WTC11 (cell line): ENCODE measurements at regions not wholly inside any gene's neighbourhood (a gene's known extent, or its start where the extent isn't known, plus 50 kb on each side); places are given as distances from the start of the nearest gene placed in this dataset.

Experiments
- ATAC-seq: fragments of 200-7000 bp; cut with Tn5 transposase; 2 replicates; pipeline ENCODE4 v1.10.0; 2021; ENCODE audit warnings: mild to moderate bottlenecking, moderate library complexity
- CTCF ChIA-PET: fragments of 300-600 bp; sonication (Branson Sonifier 250); formaldehyde crosslinking; loops from one replicate; lab custom pipeline; 2021; ENCODE audit warnings: antibody characterized with exemption; lab: Charles Lee
- POLR2A ChIA-PET: fragments of 350-600 bp; sonication (Branson Sonifier 250); formaldehyde crosslinking; loops from one replicate; lab custom pipeline; 2021; ENCODE audit warnings: antibody characterized with exemption; lab: Charles Lee
- DNase-seq: peaks from one replicate; pipeline ENCODE4 v3.0.0; 2021; ENCODE audit warnings: low spot score
- H3K27ac Mint-ChIP-seq: 2 replicates; pipeline ENCODE4 v1.8.0; 2021; ENCODE audit warnings: mixed read lengths
- H3K27me3 Mint-ChIP-seq: 2 replicates; pipeline ENCODE4 v1.8.0; 2021; ENCODE audit warnings: low read depth, mild to moderate bottlenecking, moderate library complexity, mixed read lengths
- H3K36me3 Mint-ChIP-seq: 2 replicates; pipeline ENCODE4 v1.8.0; 2021; ENCODE audit warnings: mixed read lengths
- H3K4me1 Mint-ChIP-seq: 2 replicates; pipeline ENCODE4 v1.8.0; 2022; ENCODE audit warnings: mixed read lengths
- H3K4me3 Mint-ChIP-seq: 2 replicates; pipeline ENCODE4 v1.8.0; 2021; ENCODE audit warnings: mild to moderate bottlenecking, moderate library complexity, mixed read lengths
- H3K9me3 Mint-ChIP-seq: 2 replicates; pipeline ENCODE4 v1.8.0; 2021; ENCODE audit warnings: mixed read lengths
- ATF2 ChIP-seq: sonication (generic); formaldehyde crosslinking; IDR thresholded peaks from 2 replicates; pipeline ENCODE4 v1.8.1; 2022; ENCODE audit warnings: low read depth, missing genetic modification reagents, borderline replicate concordance
- ATF3 ChIP-seq: sonication (generic); formaldehyde crosslinking; conservative IDR thresholded peaks from 2 replicates; pipeline ENCODE4 v1.8.1; 2022; ENCODE audit warnings: mild to moderate bottlenecking, missing genetic modification reagents
- CTCF ChIP-seq: fragments of 200-600 bp; IDR thresholded peaks from 2 replicates; pipeline ENCODE4 v1.8.0; 2022; ENCODE audit warnings: antibody characterized with exemption
- ETV6 ChIP-seq: sonication (generic); formaldehyde crosslinking; IDR thresholded peaks from 2 replicates; pipeline ENCODE4 v1.8.1; 2022; ENCODE audit warnings: mild to moderate bottlenecking, missing genetic modification reagents
- FOXP1 ChIP-seq: sonication (generic); formaldehyde crosslinking; IDR thresholded peaks from 2 replicates; pipeline ENCODE4 v1.8.0; 2022; ENCODE audit warnings: missing genetic modification reagents, mild to moderate bottlenecking, moderate library complexity, borderline replicate concordance
- IRF2 ChIP-seq: sonication (generic); formaldehyde crosslinking; IDR thresholded peaks from 2 replicates; pipeline ENCODE4 v1.8.0; 2022; ENCODE audit warnings: low read depth, missing genetic modification reagents, borderline replicate concordance
- MXD4 ChIP-seq: fragments of 250-450 bp; sonication (Bioruptor Pico); IDR thresholded peaks from 2 replicates; pipeline ENCODE4 v1.8.0; 2021; ENCODE audit warnings: mild to moderate bottlenecking, moderate library complexity, borderline replicate concordance
- NFYB ChIP-seq: sonication (generic); formaldehyde crosslinking; conservative IDR thresholded peaks from 2 replicates; pipeline ENCODE4 v1.8.0; 2022; ENCODE audit warnings: low read depth, missing genetic modification reagents
- NR2C2 ChIP-seq: sonication (generic); formaldehyde crosslinking; IDR thresholded peaks from 2 replicates; pipeline ENCODE4 v1.8.0; 2022; ENCODE audit warnings: mild to moderate bottlenecking, missing genetic modification reagents
- PRDM15 ChIP-seq: sonication (generic); formaldehyde crosslinking; IDR thresholded peaks from 2 replicates; pipeline ENCODE4 v1.8.0; 2022; ENCODE audit warnings: missing genetic modification reagents
- RORB ChIP-seq: fragments of 250-450 bp; sonication (Bioruptor Pico); IDR thresholded peaks from 2 replicates; pipeline ENCODE4 v1.9.0; 2021; ENCODE audit warnings: mild to moderate bottlenecking
- SOX15 ChIP-seq: fragments of 250-450 bp; sonication (Bioruptor Pico); IDR thresholded peaks from 2 replicates; pipeline ENCODE4 v1.9.0; 2021; ENCODE audit warnings: mild to moderate bottlenecking
- SP1 ChIP-seq: sonication (generic); formaldehyde crosslinking; conservative IDR thresholded peaks from 2 replicates; pipeline ENCODE4 v1.8.1; 2022; ENCODE audit warnings: missing genetic modification reagents
- USF1 ChIP-seq: sonication (generic); formaldehyde crosslinking; IDR thresholded peaks from 2 replicates; pipeline ENCODE4 v1.8.0; 2022; ENCODE audit warnings: mild to moderate bottlenecking, missing genetic modification reagents
- ZNF263 ChIP-seq: sonication (generic); formaldehyde crosslinking; IDR thresholded peaks from 2 replicates; pipeline ENCODE4 v1.8.1; 2022; ENCODE audit warnings: low read depth, mild to moderate bottlenecking, moderate library complexity, missing genetic modification reagents

GRCh38 chr9:28866951-28867350 is 1293.7 kb upstream of the C9orf72 start (continued):
- TF ChIP-seq NR2C2 (CRISPR knock-in tag) (no peak), ETV6 (CRISPR knock-in tag) (no peak), RORB (CRISPR knock-in tag) (no peak), SP1 (CRISPR knock-in tag) (no peak), SOX15 (no peak), ZNF263 (no peak), MXD4 (CRISPR knock-in tag) (no peak), USF1 (CRISPR knock-in tag) (no peak), IRF2 (CRISPR knock-in tag) (no peak), ATF3 (CRISPR knock-in tag) (no peak), CTCF (no peak)

- Mint-ChIP-seq H3K36me3 (no peaks in the 10 kb centered on the region), H3K9me3 (no peaks in the 10 kb centered on the region), H3K4me3 (no peak overlapping the region), H3K27ac (peak overlapping the region; percentile 24), H3K27me3 (no peaks in the 10 kb centered on the region), H3K4me1 (peaks cover 14% of the 10 kb centered on the region)
- ChIA-PET CTCF (no interaction called here), POLR2A (no interaction called here)
- DNase-seq = no peak
- TF ChIP-seq CTCF (no peak), FOXP1 (CRISPR knock-in tag) (no peak), NFYB (CRISPR knock-in tag) (no peak), MXD4 (CRISPR knock-in tag) (no peak), PRDM15 (CRISPR knock-in tag) (no peak), ATF2 (CRISPR knock-in tag) (no peak), ETV6 (CRISPR knock-in tag) (no peak)
- no peak for ATAC-seq
Observed at GRCh38 chr9:28868228-28868990, 1295.1 kb upstream of the C9orf72 start.
